IMR-90 (cell line): ENCODE measurements at regions not wholly inside any gene's neighbourhood (a gene's known extent, or its start where the extent isn't known, plus 50 kb on each side); places are given as distances from the start of the nearest gene placed in this dataset.

Experiments
- ATAC-seq: fragments of 200-7000 bp; cut with Tn5 transposase; 2 replicates; pipeline ENCODE4 v1.9.1; 2020; ENCODE audit warnings: low read depth, mild to moderate bottlenecking, moderate library complexity
- BruUV-seq: library from RNA; stranded (reverse); fragments of 400-500 nt; replicated peaks from 2 replicates; lab custom pipeline; 2021; lab: Mats Ljungman, UMichigan
- CTCF ChIA-PET: fragments of 300-600 bp; formaldehyde crosslinking; extraction: SDS; loops from one replicate; lab custom pipeline; 2021; ENCODE audit warnings: antibody characterized with exemption; lab: Yijun Ruan, JAX
- POLR2A ChIA-PET: fragments of 300-600 bp; sonication (Branson Sonifier 250); formaldehyde crosslinking; loops from one replicate; lab custom pipeline; 2022; ENCODE audit warnings: antibody characterized with exemption; ENCODE audit not compliant: unreplicated experiment; lab: Charles Lee
- DNase-seq: peaks from one replicate; pipeline ENCODE4 v3.0.0; 2013
- H2AFZ ChIP-seq: replicated peaks from 2 replicates; pipeline ENCODE3; 2013; ENCODE audit warnings: low read length, mild to moderate bottlenecking; ENCODE audit not compliant: poor library complexity
- H2AK5ac ChIP-seq: 2 replicates; pipeline ENCODE4 v1.6.1; 2013; ENCODE audit warnings: low read depth, low read length, inconsistent platforms
- H2AK9ac ChIP-seq: replicated peaks from 2 replicates; pipeline ENCODE3; 2013; ENCODE audit warnings: mild to moderate bottlenecking, low read depth, low read length, moderate library complexity; ENCODE audit not compliant: poor library complexity
- H2BK120ac ChIP-seq: 2 replicates; pipeline ENCODE4 v1.6.1; 2013; ENCODE audit warnings: low read depth, low read length, inconsistent platforms
- H2BK15ac ChIP-seq: 3 replicates; pipeline ENCODE4 v1.6.1; 2013; ENCODE audit warnings: low read depth, low read length, inconsistent platforms
- H2BK20ac ChIP-seq: 2 replicates; pipeline ENCODE4 v1.6.1; 2013; ENCODE audit warnings: low read depth, mild to moderate bottlenecking, inconsistent platforms, low read length, moderate library complexity
- H2BK5ac ChIP-seq: 2 replicates; pipeline ENCODE4 v1.6.1; 2013; ENCODE audit warnings: mild to moderate bottlenecking, low read depth, low read length, inconsistent platforms; ENCODE audit not compliant: poor library complexity, severe bottlenecking
- H3K14ac ChIP-seq: replicated peaks from 2 replicates; pipeline ENCODE4 v1.6.1; 2013; ENCODE audit warnings: low read depth, low read length, inconsistent platforms
- H3K18ac ChIP-seq: 2 replicates; pipeline ENCODE4 v1.6.1; 2013; ENCODE audit warnings: low read depth, low read length, control low read depth
- H3K23ac ChIP-seq: 2 replicates; pipeline ENCODE4 v1.6.1; 2013; ENCODE audit warnings: low read depth, low read length, inconsistent platforms
- H3K27ac ChIP-seq: 2 replicates; pipeline ENCODE4 v1.5.1; 2013; ENCODE audit warnings: mild to moderate bottlenecking, control low read depth, low read length; ENCODE audit not compliant: insufficient read depth
- H3K27me3 ChIP-seq: 2 replicates; pipeline ENCODE4 v1.6.1; 2013; ENCODE audit warnings: low read length; ENCODE audit not compliant: control insufficient read depth, insufficient read depth
- H3K36me3 ChIP-seq: 2 replicates; pipeline ENCODE4 v1.6.1; 2013; ENCODE audit warnings: low read length, mixed read lengths; ENCODE audit not compliant: control insufficient read depth, insufficient read depth
- H3K4ac ChIP-seq: 2 replicates; pipeline ENCODE4 v1.6.1; 2013; ENCODE audit warnings: low read depth, low read length, inconsistent platforms
- H3K4me1 ChIP-seq: 2 replicates; pipeline ENCODE4 v1.6.1; 2013; ENCODE audit warnings: low read length, mixed read lengths; ENCODE audit not compliant: control insufficient read depth, insufficient read depth
- H3K4me2 ChIP-seq: 2 replicates; pipeline ENCODE4 v1.6.1; 2013; ENCODE audit warnings: low read depth, mild to moderate bottlenecking, control low read depth, low read length, moderate library complexity
- H3K4me3 ChIP-seq: 2 replicates; pipeline ENCODE4 v1.5.1; 2013; ENCODE audit warnings: low read depth, mild to moderate bottlenecking, control low read depth, low read length, moderate library complexity; ENCODE audit not compliant: insufficient read depth
- H3K56ac ChIP-seq: 2 replicates; pipeline ENCODE4 v1.6.1; 2013; ENCODE audit warnings: low read length, inconsistent platforms; ENCODE audit not compliant: insufficient read depth; ENCODE audit errors: extremely low read depth
- H3K79me1 ChIP-seq, 2 experiments: 2 replicates each; pipeline ENCODE4 v1.6.1; 2013; ENCODE audit warnings: low read length in 2 of 2, inconsistent platforms in 1 of 2, low read depth in 1 of 2
- H3K9ac ChIP-seq: 2 replicates; pipeline ENCODE4 v1.6.1; 2013; ENCODE audit warnings: low read depth, low read length, control low read depth
- H3K9me1 ChIP-seq: 2 replicates; pipeline ENCODE4 v1.6.1; 2013; ENCODE audit warnings: low read length, inconsistent platforms; ENCODE audit not compliant: insufficient read depth
- H3K9me3 ChIP-seq: 2 replicates; pipeline ENCODE4 v1.6.1; 2013; ENCODE audit warnings: low read length; ENCODE audit not compliant: control insufficient read depth, insufficient read depth
- H4K20me1 ChIP-seq: 2 replicates; pipeline ENCODE4 v1.6.1; 2013; ENCODE audit warnings: low read length, inconsistent platforms; ENCODE audit not compliant: insufficient read depth
- H4K5ac ChIP-seq: 2 replicates; pipeline ENCODE4 v1.6.1; 2013; ENCODE audit warnings: mild to moderate bottlenecking, low read depth, low read length, control low read depth
- H4K8ac ChIP-seq, 2 experiments: 2 replicates each; pipeline ENCODE4 v1.6.1; 2013; ENCODE audit warnings: low read depth in 2 of 2, low read length in 2 of 2, control low read depth in 1 of 2, inconsistent platforms in 1 of 2
- H4K91ac ChIP-seq: 2 replicates; pipeline ENCODE4 v1.6.1; 2013; ENCODE audit warnings: low read depth, low read length, inconsistent platforms; ENCODE audit not compliant: insufficient read depth
- CEBPB ChIP-seq: IDR thresholded peaks from 2 replicates; pipeline ENCODE4 v1.6.1; 2012; ENCODE audit warnings: low read depth, low read length, improper control_type of control experiment
- CHD1 ChIP-seq: IDR thresholded peaks from 2 replicates; pipeline ENCODE4 v1.6.1; 2012; ENCODE audit warnings: low read depth, low read length, improper control_type of control experiment
- MAZ ChIP-seq: IDR thresholded peaks from 2 replicates; pipeline ENCODE4 v1.6.1; 2012; ENCODE audit warnings: low read depth, mild to moderate bottlenecking, low read length, improper control_type of control experiment, moderate library complexity, borderline replicate concordance
- MXI1 ChIP-seq: IDR thresholded peaks from 2 replicates; pipeline ENCODE4 v1.6.1; 2012; ENCODE audit warnings: low read depth, mild to moderate bottlenecking, low read length, moderate library complexity, borderline replicate concordance
- NFE2L2 ChIP-seq: fragments of 150-350 bp; IDR thresholded peaks from 2 replicates; pipeline ENCODE4 v1.6.1; 2016; ENCODE audit warnings: low read depth, mild to moderate bottlenecking, low read length
- POLR2A ChIP-seq: IDR thresholded peaks from 2 replicates; pipeline ENCODE4 v1.6.1; 2012; ENCODE audit warnings: mild to moderate bottlenecking, low read depth, low read length
- RAD21 ChIP-seq: IDR thresholded peaks from 2 replicates; pipeline ENCODE4 v1.6.1; 2012; ENCODE audit warnings: low read length, improper control_type of control experiment
- SMC3 ChIP-seq: fragments of 150-350 bp; IDR thresholded peaks from 2 replicates; pipeline ENCODE4 v1.6.1; 2016; ENCODE audit warnings: low read depth, mild to moderate bottlenecking, antibody characterized with exemption, low read length, moderate library complexity
- dilution Hi-C: fragments of 300-500 bp; cut with HindIII; formaldehyde crosslinking; loops from one replicate; pipeline ENCODE4 v1.14.3; 2018; ENCODE audit warnings: low sequenced_read_pairs; ENCODE audit not compliant: unreplicated experiment
- in situ Hi-C: fragments of 300-500 bp; cut with MboI; formaldehyde crosslinking; loops from 3 replicates; pipeline ENCODE4 v1.14.3; 2019; ENCODE audit warnings: low sequenced_read_pairs, inconsistent platforms, mixed read lengths
- intact Hi-C: fragments of 100-400 bp; cut with micrococcal nuclease; formaldehyde crosslinking; loops from 2 replicates; pipeline ENCODE4 v1.10.0; 2022
- TF ChIP-seq, protein P1 (sequence below): fragments of 150-350 bp; IDR thresholded peaks from 2 replicates; pipeline ENCODE4 v1.6.1; 2017; ENCODE audit warnings: mild to moderate bottlenecking, antibody characterized with exemption, low read length, low read depth
- TF ChIP-seq, protein P2 (sequence below): fragments of 150-350 bp; IDR thresholded peaks from 2 replicates; pipeline ENCODE4 v1.6.1; 2016; ENCODE audit warnings: low read depth, mild to moderate bottlenecking, low read length, moderate library complexity, borderline replicate concordance
- TF ChIP-seq, protein P3 (sequence below): conservative IDR thresholded peaks from 2 replicates; pipeline ENCODE4 v1.5.1; 2012; ENCODE audit warnings: mild to moderate bottlenecking, low read depth, low read length, improper control_type of control experiment

DNA sequence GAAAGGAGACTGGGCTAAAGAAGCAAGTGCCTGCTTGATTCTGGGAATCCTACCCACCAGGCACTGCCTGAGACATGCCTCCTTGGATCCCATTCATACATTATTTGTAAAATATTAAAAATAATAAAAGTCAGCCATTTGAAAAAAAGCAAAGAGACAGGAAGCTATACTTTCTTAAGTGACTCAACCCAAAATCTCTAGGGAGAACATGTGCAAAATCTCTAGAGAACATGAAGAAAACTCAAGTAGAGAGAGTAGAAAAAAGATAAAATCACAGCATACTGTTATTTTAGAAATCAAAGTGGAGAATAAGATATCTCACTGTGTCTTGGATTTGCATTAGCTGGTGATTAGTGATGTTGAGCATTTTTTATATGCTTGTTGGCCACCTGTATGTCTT, 197.2 kb upstream of the GGTLC1 start:
- Histone ChIP-seq H2BK5ac (no peak overlapping the region), H3K9ac (no peak overlapping the region), H3K9me1 (no peaks in the 10 kb centered on the region), H2AFZ (no peak overlapping the region), H2AK5ac (no peak overlapping the region), H4K8ac (no peak overlapping the region), H2BK20ac (no peak overlapping the region), H3K4me3 (no peak overlapping the region), H3K36me3 (no peaks in the 10 kb centered on the region), H3K27ac (no peak overlapping the region), H3K14ac (no peak overlapping the region), H2BK120ac (no peak overlapping the region), H3K18ac (no peak overlapping the region), H3K27me3 (no peaks in the 10 kb centered on the region), H3K79me1 (no peaks in the 10 kb centered on the region), H3K23ac (no peak overlapping the region), H3K9me3 (no peaks in the 10 kb centered on the region), H3K4me2 (no peak overlapping the region), H3K4me1 (no peaks in the 10 kb centered on the region), H4K91ac (no peak overlapping the region), H2AK9ac (no peak overlapping the region), H2BK15ac (no peak overlapping the region), H3K56ac (no peak overlapping the region), H4K20me1 (no peaks in the 10 kb centered on the region), H3K4ac (no peak overlapping the region), H4K5ac (no peak overlapping the region)
- DNase-seq (no peak), ATAC-seq (no peak)
- ChIA-PET CTCF (no interaction called here), POLR2A (no interaction called here)
- TF ChIP-seq RAD21: no peak
- TF ChIP-seq, protein P1, sequence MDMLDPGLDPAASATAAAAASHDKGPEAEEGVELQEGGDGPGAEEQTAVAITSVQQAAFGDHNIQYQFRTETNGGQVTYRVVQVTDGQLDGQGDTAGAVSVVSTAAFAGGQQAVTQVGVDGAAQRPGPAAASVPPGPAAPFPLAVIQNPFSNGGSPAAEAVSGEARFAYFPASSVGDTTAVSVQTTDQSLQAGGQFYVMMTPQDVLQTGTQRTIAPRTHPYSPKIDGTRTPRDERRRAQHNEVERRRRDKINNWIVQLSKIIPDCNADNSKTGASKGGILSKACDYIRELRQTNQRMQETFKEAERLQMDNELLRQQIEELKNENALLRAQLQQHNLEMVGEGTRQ: no peak
- TF ChIP-seq CEBPB: no peak
- no peak for TF ChIP-seq MXI1
- TF ChIP-seq, protein P2, sequence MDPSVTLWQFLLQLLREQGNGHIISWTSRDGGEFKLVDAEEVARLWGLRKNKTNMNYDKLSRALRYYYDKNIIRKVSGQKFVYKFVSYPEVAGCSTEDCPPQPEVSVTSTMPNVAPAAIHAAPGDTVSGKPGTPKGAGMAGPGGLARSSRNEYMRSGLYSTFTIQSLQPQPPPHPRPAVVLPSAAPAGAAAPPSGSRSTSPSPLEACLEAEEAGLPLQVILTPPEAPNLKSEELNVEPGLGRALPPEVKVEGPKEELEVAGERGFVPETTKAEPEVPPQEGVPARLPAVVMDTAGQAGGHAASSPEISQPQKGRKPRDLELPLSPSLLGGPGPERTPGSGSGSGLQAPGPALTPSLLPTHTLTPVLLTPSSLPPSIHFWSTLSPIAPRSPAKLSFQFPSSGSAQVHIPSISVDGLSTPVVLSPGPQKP: no peak
- TF ChIP-seq MAZ: no peak
- TF ChIP-seq NFE2L2: no peak
- TF ChIP-seq SMC3: no peak
- no peak for TF ChIP-seq CHD1
- TF ChIP-seq, protein P3, sequence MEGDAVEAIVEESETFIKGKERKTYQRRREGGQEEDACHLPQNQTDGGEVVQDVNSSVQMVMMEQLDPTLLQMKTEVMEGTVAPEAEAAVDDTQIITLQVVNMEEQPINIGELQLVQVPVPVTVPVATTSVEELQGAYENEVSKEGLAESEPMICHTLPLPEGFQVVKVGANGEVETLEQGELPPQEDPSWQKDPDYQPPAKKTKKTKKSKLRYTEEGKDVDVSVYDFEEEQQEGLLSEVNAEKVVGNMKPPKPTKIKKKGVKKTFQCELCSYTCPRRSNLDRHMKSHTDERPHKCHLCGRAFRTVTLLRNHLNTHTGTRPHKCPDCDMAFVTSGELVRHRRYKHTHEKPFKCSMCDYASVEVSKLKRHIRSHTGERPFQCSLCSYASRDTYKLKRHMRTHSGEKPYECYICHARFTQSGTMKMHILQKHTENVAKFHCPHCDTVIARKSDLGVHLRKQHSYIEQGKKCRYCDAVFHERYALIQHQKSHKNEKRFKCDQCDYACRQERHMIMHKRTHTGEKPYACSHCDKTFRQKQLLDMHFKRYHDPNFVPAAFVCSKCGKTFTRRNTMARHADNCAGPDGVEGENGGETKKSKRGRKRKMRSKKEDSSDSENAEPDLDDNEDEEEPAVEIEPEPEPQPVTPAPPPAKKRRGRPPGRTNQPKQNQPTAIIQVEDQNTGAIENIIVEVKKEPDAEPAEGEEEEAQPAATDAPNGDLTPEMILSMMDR: no peak
- no peak for TF ChIP-seq POLR2A
- dilution Hi-C loops (no loop called here), intact Hi-C loops (no loop called here), in situ Hi-C loops (no loop called here)
- BruUV-seq: no TSS peak
